ENCODE measurements at regions not wholly inside any gene's neighbourhood (a gene's known extent, or its start where the extent isn't known, plus 50 kb on each side); places are given as distances from the start of the nearest gene placed in this dataset.

- Histone ChIP-seq H3K27ac (no peak overlapping the region), H3K27me3 (no peaks in the 10 kb centered on the region), H3K36me3 (no peaks in the 10 kb centered on the region), H3K4me1 (ENCODE audit: control insufficient read depth in 1 of 2, insufficient read depth in 1 of 2, low read depth in 1 of 2, low read length in 1 of 2) (peaks cover 9 to 25% of the 10 kb centered on the region in 2 experiments), H3K9me3 (no peaks in the 10 kb centered on the region), H3K4me3 (ENCODE audit: low read depth in 1 of 2, low read length in 1 of 2) (no peak overlapping the region)
- TF ChIP-seq, protein P1, sequence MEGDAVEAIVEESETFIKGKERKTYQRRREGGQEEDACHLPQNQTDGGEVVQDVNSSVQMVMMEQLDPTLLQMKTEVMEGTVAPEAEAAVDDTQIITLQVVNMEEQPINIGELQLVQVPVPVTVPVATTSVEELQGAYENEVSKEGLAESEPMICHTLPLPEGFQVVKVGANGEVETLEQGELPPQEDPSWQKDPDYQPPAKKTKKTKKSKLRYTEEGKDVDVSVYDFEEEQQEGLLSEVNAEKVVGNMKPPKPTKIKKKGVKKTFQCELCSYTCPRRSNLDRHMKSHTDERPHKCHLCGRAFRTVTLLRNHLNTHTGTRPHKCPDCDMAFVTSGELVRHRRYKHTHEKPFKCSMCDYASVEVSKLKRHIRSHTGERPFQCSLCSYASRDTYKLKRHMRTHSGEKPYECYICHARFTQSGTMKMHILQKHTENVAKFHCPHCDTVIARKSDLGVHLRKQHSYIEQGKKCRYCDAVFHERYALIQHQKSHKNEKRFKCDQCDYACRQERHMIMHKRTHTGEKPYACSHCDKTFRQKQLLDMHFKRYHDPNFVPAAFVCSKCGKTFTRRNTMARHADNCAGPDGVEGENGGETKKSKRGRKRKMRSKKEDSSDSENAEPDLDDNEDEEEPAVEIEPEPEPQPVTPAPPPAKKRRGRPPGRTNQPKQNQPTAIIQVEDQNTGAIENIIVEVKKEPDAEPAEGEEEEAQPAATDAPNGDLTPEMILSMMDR (IDR thresholded peaks at IDR 0.05), result no peak
These were observed 113.6 kb downstream of the TMCO5A start for GRCh38 chr15:38048001-38048455.

DNA sequence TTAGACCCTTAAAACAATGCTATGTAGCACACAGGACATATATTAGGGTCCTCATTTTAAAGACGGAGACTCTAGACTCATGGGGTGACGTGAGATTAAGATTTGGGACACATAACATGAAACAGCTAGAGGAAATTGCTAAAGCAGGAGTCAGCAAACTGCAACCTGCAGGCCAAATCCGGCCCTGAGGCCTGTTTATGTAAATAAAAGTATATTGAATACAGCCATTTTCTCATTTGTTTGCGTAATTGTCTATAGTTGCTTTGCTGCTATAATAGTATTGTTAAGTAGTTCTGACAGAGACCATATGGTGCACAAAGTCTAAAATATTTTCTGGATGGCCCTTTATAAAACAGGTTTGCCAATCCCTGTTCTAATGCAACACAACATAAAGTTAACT is 115.5 kb downstream of the TMCO5A start:
- H3K27ac ChIP-seq, result peak overlapping the region; percentile 48

GRCh38 chr15:38050529-38051448 is 116.3 kb downstream of the TMCO5A start:
- Histone ChIP-seq H3K27me3 (peaks cover 3% of the 10 kb centered on the region), H3K9me3 (no peaks in the 10 kb centered on the region), H3K4me3 (ENCODE audit: low read depth in 1 of 2, low read length in 1 of 2) (no peak overlapping the region), H3K4me1 (ENCODE audit: control insufficient read depth in 1 of 2, insufficient read depth in 1 of 2, low read depth in 1 of 2, low read length in 1 of 2) (peaks cover 0 to 13% of the 10 kb centered on the region in 2 experiments), H3K36me3 (no peaks in the 10 kb centered on the region), H3K27ac (peak overlapping the region; percentile 48)
- TF ChIP-seq, protein P1 (IDR thresholded peaks at IDR 0.05), result no peak

More for the DNA sequence above, 115.5 kb downstream of the TMCO5A start:
- Histone ChIP-seq H3K9me3 (no peaks in the 10 kb centered on the region), H3K27me3 (no peaks in the 10 kb centered on the region), H3K36me3 (no peaks in the 10 kb centered on the region), H3K4me3 (ENCODE audit: low read depth in 1 of 2, low read length in 1 of 2) (no peak overlapping the region), H3K4me1 (ENCODE audit: control insufficient read depth in 1 of 2, insufficient read depth in 1 of 2, low read depth in 1 of 2, low read length in 1 of 2) (peaks cover 0 to 13% of the 10 kb centered on the region in 2 experiments)
- TF ChIP-seq, protein P1 (IDR thresholded peaks at IDR 0.05), result no peak

- no peak overlapping the region for H3K4me3 ChIP-seq (ENCODE audit: low read depth in 1 of 2, low read length in 1 of 2)
These were observed 118.8 kb downstream of the TMCO5A start for GRCh38 chr15:38053205-38053604.

DNA sequence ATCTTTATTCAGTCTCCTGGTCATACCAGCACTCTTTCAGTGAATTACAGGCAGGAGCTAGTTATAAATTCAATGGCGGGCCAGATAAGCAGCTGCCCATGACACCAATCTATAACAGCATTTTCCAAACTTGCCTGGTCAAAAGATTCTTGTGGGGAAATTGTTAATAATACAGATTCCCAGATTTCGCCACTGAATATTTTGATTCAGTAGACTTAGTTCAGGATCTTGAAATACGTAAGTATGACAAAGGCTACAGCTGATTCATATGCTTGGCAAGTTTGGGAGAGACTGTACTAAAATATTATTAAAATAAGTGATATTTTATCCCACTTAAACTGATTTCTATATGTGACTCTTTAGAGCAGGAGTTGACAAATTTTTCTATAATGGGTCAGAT is 119.3 kb downstream of the TMCO5A start:
- Histone ChIP-seq H3K27ac (no peak overlapping the region), H3K4me1 (ENCODE audit: control insufficient read depth in 1 of 2, insufficient read depth in 1 of 2, low read depth in 1 of 2, low read length in 1 of 2) (peaks cover 0 to 13% of the 10 kb centered on the region in 2 experiments)
- TF ChIP-seq, protein P1 (IDR thresholded peaks at IDR 0.05), result no peak

More at GRCh38 chr15:38053205-38053604, 118.8 kb downstream of the TMCO5A start:
- TF ChIP-seq, protein P1 (IDR thresholded peaks at IDR 0.05), result no peak
- Histone ChIP-seq H3K36me3 (no peaks in the 10 kb centered on the region), H3K4me1 (ENCODE audit: control insufficient read depth in 1 of 2, insufficient read depth in 1 of 2, low read depth in 1 of 2, low read length in 1 of 2) (peaks cover 0 to 13% of the 10 kb centered on the region in 2 experiments), H3K9me3 (no peaks in the 10 kb centered on the region), H3K27ac (no peak overlapping the region), H3K27me3 (peaks cover 3% of the 10 kb centered on the region)

More for the DNA sequence above, 119.3 kb downstream of the TMCO5A start:
- no peaks in the 10 kb centered on the region for H3K9me3 ChIP-seq
- H3K36me3 ChIP-seq, result no peaks in the 10 kb centered on the region
- H3K27me3 ChIP-seq, result peaks cover 3% of the 10 kb centered on the region
- no peak overlapping the region for H3K4me3 ChIP-seq (ENCODE audit: low read depth in 1 of 2, low read length in 1 of 2)

All from neutrophil (primary cell).